ENCODE measurements at regions not wholly inside any gene's neighbourhood (a gene's known extent, or its start where the extent isn't known, plus 50 kb on each side); places are given as distances from the start of the nearest gene placed in this dataset.
A peak's percentile ranks its signal among the peaks of the same experiment; 100 is the strongest.

GRCh38 chr15:79656151-79657000, 224.2 kb downstream of the MINAR1 start:
- H3K4me3 ChIP-seq (ENCODE audit: low read depth, low read length): no peak overlapping the region
- TF ChIP-seq CTCF (IDR thresholded peaks at IDR 0.05; ENCODE audit: low read depth, low read length): no peak
- no peak for TF ChIP-seq MYC (IDR thresholded peaks at IDR 0.05; ENCODE audit: low read depth, low read length)
- no peak for TF ChIP-seq MAX (IDR thresholded peaks at IDR 0.05; ENCODE audit: low read depth, low read length)
- no peak for TF ChIP-seq POLR2A (IDR thresholded peaks at IDR 0.05; ENCODE audit: extremely low read depth, insufficient read length)
- DNase-seq (ENCODE audit: low read depth): no peak

GRCh38 chr15:79657722-79658121, 225.6 kb downstream of the MINAR1 start:
- no peak overlapping the region for H3K4me3 ChIP-seq (ENCODE audit: low read depth, low read length)
- no peak for TF ChIP-seq POLR2A (IDR thresholded peaks at IDR 0.05; ENCODE audit: extremely low read depth, insufficient read length)
- no peak for TF ChIP-seq MAX (IDR thresholded peaks at IDR 0.05; ENCODE audit: low read depth, low read length)
- TF ChIP-seq CTCF (IDR thresholded peaks at IDR 0.05; ENCODE audit: low read depth, low read length): no peak
- TF ChIP-seq MYC (IDR thresholded peaks at IDR 0.05; ENCODE audit: low read depth, low read length): no peak
- no peak for DNase-seq (ENCODE audit: low read depth)

- no peak for TF ChIP-seq POLR2A (IDR thresholded peaks at IDR 0.05; ENCODE audit: extremely low read depth, insufficient read length)
- TF ChIP-seq CTCF (IDR thresholded peaks at IDR 0.05; ENCODE audit: low read depth, low read length): no peak
- TF ChIP-seq MAX (IDR thresholded peaks at IDR 0.05; ENCODE audit: low read depth, low read length): no peak
- no peak for TF ChIP-seq MYC (IDR thresholded peaks at IDR 0.05; ENCODE audit: low read depth, low read length)
- no peak for DNase-seq (ENCODE audit: low read depth)
- no peak overlapping the region for H3K4me3 ChIP-seq (ENCODE audit: low read depth, low read length)
These were observed 227.6 kb downstream of the MINAR1 start for GRCh38 chr15:79659691-79660090.

GRCh38 chr15:79661411-79661810, 229.3 kb downstream of the MINAR1 start:
- DNase-seq (ENCODE audit: low read depth): no peak

GRCh38 chr15:79673416-79674123, 223.2 kb downstream of the MTHFS start:
- TF ChIP-seq CTCF (IDR thresholded peaks at IDR 0.05; ENCODE audit: low read depth, low read length): no peak
- TF ChIP-seq MYC (IDR thresholded peaks at IDR 0.05; ENCODE audit: low read depth, low read length): no peak
- TF ChIP-seq MAX (IDR thresholded peaks at IDR 0.05; ENCODE audit: low read depth, low read length): no peak
- no peak for TF ChIP-seq POLR2A (IDR thresholded peaks at IDR 0.05; ENCODE audit: extremely low read depth, insufficient read length)
- DNase-seq (ENCODE audit: low read depth): peak; percentile 65

More at GRCh38 chr15:79661411-79661810, 229.3 kb downstream of the MINAR1 start:
- H3K4me3 ChIP-seq (ENCODE audit: low read depth, low read length): no peak overlapping the region
- TF ChIP-seq MAX (IDR thresholded peaks at IDR 0.05; ENCODE audit: low read depth, low read length): no peak
- TF ChIP-seq CTCF (IDR thresholded peaks at IDR 0.05; ENCODE audit: low read depth, low read length): no peak
- TF ChIP-seq POLR2A (IDR thresholded peaks at IDR 0.05; ENCODE audit: extremely low read depth, insufficient read length): no peak
- no peak for TF ChIP-seq MYC (IDR thresholded peaks at IDR 0.05; ENCODE audit: low read depth, low read length)

More at GRCh38 chr15:79673416-79674123, 223.2 kb downstream of the MTHFS start:
- H3K4me3 ChIP-seq (ENCODE audit: low read depth, low read length): no peak overlapping the region
